ENCODE measurements at regions not wholly inside any gene's neighbourhood (a gene's known extent, or its start where the extent isn't known, plus 50 kb on each side); places are given as distances from the start of the nearest gene placed in this dataset.

DNA sequence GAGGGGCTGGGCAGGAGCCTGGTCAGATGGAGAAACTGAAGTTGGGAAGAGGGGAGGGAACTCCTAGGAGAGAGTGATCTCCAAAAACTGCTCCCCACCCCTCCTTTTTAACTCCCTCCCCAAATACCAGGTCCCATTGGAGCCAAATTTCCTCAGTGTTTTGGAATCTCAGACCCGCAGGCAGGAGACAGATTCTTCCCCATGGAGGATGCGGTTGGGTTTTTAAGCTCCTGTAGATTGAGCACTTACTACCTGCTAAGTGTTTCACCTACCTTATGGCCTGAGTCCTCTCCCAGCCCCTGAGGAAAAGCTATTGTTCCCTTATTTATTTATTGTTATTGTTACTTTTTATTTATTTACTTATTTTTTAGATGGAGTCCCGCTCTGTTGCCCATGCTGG is 73.2 kb downstream of the CEBPB start:
- Histone ChIP-seq H3K4me1 (replicated peaks) (peaks cover 9% of the 10 kb centered on the region), H3K36me3 (no peaks in the 10 kb centered on the region), H3K9me3 (no peaks in the 10 kb centered on the region), H3K27me3 (replicated peaks; ENCODE audit: insufficient read depth) (no peaks in the 10 kb centered on the region), H3K27ac (no peak overlapping the region), H3K4me3 (no peak overlapping the region)
- no peak for DNase-seq (ENCODE audit: low spot score)
- TF ChIP-seq POLR2AphosphoS5 (IDR thresholded peaks at IDR 0.05) (no peak), POLR2A (IDR thresholded peaks at IDR 0.05) (no peak)
- TF ChIP-seq, protein P1, sequence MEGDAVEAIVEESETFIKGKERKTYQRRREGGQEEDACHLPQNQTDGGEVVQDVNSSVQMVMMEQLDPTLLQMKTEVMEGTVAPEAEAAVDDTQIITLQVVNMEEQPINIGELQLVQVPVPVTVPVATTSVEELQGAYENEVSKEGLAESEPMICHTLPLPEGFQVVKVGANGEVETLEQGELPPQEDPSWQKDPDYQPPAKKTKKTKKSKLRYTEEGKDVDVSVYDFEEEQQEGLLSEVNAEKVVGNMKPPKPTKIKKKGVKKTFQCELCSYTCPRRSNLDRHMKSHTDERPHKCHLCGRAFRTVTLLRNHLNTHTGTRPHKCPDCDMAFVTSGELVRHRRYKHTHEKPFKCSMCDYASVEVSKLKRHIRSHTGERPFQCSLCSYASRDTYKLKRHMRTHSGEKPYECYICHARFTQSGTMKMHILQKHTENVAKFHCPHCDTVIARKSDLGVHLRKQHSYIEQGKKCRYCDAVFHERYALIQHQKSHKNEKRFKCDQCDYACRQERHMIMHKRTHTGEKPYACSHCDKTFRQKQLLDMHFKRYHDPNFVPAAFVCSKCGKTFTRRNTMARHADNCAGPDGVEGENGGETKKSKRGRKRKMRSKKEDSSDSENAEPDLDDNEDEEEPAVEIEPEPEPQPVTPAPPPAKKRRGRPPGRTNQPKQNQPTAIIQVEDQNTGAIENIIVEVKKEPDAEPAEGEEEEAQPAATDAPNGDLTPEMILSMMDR (IDR thresholded peaks at IDR 0.05): no peak
- intact Hi-C loops (cut with DNase I): no loop called here
- 95% methylated on average over 3 of the region's 3 CpGs for WGBS

DNA sequence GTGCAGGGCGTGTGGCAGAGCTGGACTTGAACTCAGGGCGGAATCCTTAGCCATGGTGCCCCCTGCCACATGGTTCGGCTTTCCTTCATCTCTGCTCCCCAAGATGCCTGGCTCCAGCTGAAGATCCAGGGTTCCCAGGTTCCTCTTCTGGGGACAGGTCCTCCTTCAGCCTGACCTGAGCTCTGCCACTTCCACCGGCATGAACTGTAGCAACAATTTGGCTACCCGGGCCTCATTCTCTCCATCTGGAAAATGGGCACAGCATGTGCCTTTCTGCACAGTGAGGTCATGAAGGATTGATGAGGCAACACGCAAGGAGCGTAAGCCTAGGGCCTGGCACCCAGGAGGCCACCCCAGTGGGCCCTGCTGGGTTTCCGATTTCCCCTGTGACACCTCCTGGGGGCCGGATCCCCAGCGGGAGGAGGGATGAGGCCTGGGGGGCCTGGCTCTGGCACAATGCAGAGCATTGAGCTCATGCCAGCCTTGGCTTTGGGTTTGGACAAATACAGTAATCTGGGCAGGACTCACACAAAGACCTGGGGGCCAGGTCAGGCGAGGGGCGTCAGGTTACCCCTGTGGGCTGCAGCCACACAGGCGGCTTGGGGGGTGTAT is 74.0 kb downstream of the CEBPB start:
- H3K36me3 ChIP-seq: no peaks in the 10 kb centered on the region
- WGBS: 84% methylated on average over 13 of the region's 13 CpGs
- H3K4me1 ChIP-seq (replicated peaks): peaks cover 9% of the 10 kb centered on the region
- intact Hi-C loops (cut with DNase I): no loop called here
- H3K27me3 ChIP-seq (replicated peaks; ENCODE audit: insufficient read depth): no peaks in the 10 kb centered on the region
- TF ChIP-seq POLR2A (IDR thresholded peaks at IDR 0.05): no peak
- TF ChIP-seq, protein P1 (IDR thresholded peaks at IDR 0.05): no peak
- TF ChIP-seq POLR2AphosphoS5 (IDR thresholded peaks at IDR 0.05): no peak
- no peaks in the 10 kb centered on the region for H3K9me3 ChIP-seq
- no peak for DNase-seq (ENCODE audit: low spot score)
- H3K27ac ChIP-seq: no peak overlapping the region
- H3K4me3 ChIP-seq: no peak overlapping the region

DNA sequence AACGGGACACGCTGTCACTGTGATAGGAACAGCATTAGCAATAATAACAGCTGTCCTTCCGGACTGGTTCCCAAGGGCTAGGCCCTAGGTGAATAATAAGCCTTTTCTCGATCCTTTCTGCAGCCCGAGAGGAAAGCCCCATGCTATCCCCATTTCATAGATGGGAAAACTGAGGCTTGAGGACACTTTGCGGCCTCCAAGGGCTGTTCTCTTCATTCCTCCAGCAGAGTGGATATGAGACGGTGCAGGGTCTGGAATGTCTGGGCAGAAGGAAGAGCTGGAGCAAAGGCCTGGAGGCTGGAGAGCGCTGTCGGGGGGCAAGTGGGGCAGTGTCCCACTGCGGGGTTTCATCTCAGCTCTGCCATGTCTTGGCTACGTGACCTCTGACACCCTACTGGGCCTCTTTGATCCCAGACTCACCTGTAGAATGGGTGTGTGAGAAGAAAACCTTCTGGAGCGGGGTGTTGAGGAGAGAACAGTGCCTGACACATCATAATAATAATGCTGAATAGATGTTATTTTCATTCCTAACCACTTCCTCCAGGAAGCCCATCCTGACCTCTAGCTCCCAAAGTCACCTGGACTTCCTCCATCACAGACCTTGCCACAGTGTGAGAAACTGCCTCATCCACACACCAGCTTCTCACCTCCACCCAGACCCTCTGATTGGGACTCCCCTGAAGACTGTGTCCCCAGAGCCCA is 74.8 kb downstream of the CEBPB start:
- no peaks in the 10 kb centered on the region for H3K27me3 ChIP-seq (replicated peaks; ENCODE audit: insufficient read depth)
- TF ChIP-seq, protein P1 (IDR thresholded peaks at IDR 0.05): no peak
- TF ChIP-seq POLR2AphosphoS5 (IDR thresholded peaks at IDR 0.05) (no peak), POLR2A (IDR thresholded peaks at IDR 0.05) (no peak)
- H3K36me3 ChIP-seq: no peaks in the 10 kb centered on the region
- no peak overlapping the region for H3K4me3 ChIP-seq
- intact Hi-C loops (cut with DNase I): no loop called here
- DNase-seq (ENCODE audit: low spot score): no peak
- no peak overlapping the region for H3K27ac ChIP-seq
- 90% methylated on average over 12 of the region's 12 CpGs for WGBS
- peaks cover 9% of the 10 kb centered on the region for H3K4me1 ChIP-seq (replicated peaks)
- no peaks in the 10 kb centered on the region for H3K9me3 ChIP-seq

DNA sequence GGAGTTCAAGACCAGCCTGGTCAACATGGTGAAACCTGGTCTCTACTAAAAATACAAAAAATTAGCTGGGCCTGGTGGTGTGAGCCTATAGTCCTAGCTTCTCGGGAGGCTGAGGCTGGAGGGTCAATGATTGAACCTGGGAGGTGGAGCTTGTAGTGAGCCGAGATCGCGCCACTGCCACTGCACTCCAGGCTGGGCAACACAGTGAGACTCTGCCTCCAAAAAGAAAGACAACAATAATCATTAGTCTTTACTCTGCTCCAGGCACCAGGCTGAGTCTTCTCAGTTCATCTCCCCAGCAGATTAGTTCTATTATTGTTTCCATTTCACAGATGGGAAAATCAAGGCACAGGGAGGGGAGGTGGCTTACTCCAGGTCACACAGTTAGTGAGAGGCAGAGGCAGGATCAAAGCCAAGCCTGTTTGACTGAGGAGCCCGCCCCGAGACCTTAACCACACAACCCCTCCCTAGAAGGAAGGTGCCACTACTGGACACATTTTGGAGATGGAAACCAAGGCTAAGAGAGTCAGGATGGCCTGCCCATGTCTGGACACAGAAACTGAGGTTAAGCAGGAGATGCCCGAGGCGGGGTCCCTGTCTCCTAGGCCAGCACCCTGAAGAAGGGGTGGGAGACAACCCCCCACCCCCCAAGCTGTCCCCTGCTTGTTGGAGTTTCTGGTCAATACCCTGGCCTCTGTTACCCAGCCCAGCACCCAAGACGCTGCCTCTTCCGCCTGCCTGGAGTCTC is 75.8 kb downstream of the CEBPB start:
- Histone ChIP-seq H3K27ac (peak overlapping the region; percentile 13 to 73), H3K4me1 (replicated peaks) (peaks cover 9% of the 10 kb centered on the region), H3K9me3 (no peaks in the 10 kb centered on the region), H3K36me3 (no peaks in the 10 kb centered on the region), H3K27me3 (replicated peaks; ENCODE audit: insufficient read depth) (no peaks in the 10 kb centered on the region), H3K4me3 (no peak overlapping the region)
- no peak for TF ChIP-seq POLR2A (IDR thresholded peaks at IDR 0.05)
- TF ChIP-seq POLR2AphosphoS5 (IDR thresholded peaks at IDR 0.05): no peak
- TF ChIP-seq, protein P1 (IDR thresholded peaks at IDR 0.05): no peak
- intact Hi-C loops (cut with DNase I): no loop called here
- WGBS: 87% methylated on average over 10 of the region's 10 CpGs
- no peak for DNase-seq (ENCODE audit: low spot score)
